ENCODE measurements at regions not wholly inside any gene's neighbourhood (a gene's known extent, or its start where the extent isn't known, plus 50 kb on each side); places are given as distances from the start of the nearest gene placed in this dataset.

- H3K27ac ChIP-seq (ENCODE audit: low read depth, low read length, severe bottlenecking), result no peak overlapping the region
- WGBS, 2 experiments (ENCODE audit: insufficient coverage in 2 of 2), result 85 to 87% methylated on average over 8 of the region's 9 CpGs
Observed at GRCh38 chr1:5662086-5662743, 330.0 kb downstream of the NPHP4 start.

DNA sequence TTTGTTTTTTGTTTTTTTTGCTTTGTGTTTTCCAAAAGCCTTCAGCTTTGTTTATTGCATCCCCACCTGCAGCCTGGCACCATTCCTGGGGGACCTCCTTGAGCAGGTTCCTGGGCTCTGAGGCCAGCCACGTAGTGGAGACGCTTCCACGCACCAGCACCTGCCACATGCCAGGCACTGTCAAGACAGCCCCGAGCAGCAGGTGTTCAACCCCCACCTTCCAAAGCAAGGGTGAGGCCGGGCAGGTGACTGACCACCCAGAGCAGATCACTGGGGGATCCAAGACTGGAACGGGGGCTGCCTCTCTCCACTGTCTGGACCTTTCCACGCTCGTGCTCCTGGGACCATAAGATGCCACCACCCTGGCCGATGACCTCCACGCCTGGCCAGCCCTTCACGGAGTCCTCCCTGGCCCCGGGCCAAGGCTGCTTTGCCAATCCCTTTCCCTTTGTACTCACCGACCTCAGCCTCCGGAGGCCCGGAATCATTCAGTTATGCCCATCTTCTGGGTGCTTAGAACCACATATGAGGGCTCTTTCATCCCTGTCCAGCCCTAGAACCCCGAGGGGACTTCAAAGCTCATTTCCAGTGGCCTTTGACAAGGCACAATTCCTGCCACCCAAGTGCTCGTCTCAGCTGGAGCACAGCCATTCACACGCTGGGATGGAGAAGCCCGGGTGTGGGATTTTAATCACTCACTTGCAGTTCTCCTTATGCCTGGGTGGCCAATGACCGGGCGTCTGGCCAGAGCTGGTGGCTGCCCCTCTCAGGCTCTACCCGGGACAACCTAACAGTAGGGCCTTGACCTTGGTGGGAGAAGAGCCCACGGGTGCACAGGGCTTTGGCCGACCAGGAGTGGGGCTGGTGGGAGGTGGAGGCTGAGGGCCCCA, 330.8 kb downstream of the NPHP4 start:
- Histone ChIP-seq H3K36me3 (ENCODE audit: control insufficient read depth, insufficient read depth, low read length) (no peaks in the 10 kb centered on the region), H3K9me3 (ENCODE audit: control insufficient read depth, low read length) (no peaks in the 10 kb centered on the region), H3K27ac (ENCODE audit: low read depth, low read length, severe bottlenecking) (no peak overlapping the region), H3K4me3 (ENCODE audit: extremely low read depth, insufficient read depth, low read length, poor library complexity, severe bottlenecking) (no peak overlapping the region), H3K4me1 (ENCODE audit: control insufficient read depth, insufficient read depth, low read length, poor library complexity, severe bottlenecking) (no peaks in the 10 kb centered on the region)
- 85 to 90% methylated on average over 21 to 22 of the region's 24 CpGs for WGBS, 2 experiments (ENCODE audit: insufficient coverage in 2 of 2)

More at GRCh38 chr1:5662086-5662743, 330.0 kb downstream of the NPHP4 start:
- no peak overlapping the region for H3K4me3 ChIP-seq (ENCODE audit: extremely low read depth, insufficient read depth, low read length, poor library complexity, severe bottlenecking)
- no peaks in the 10 kb centered on the region for H3K36me3 ChIP-seq (ENCODE audit: control insufficient read depth, insufficient read depth, low read length)
- no peaks in the 10 kb centered on the region for H3K9me3 ChIP-seq (ENCODE audit: control insufficient read depth, low read length)
- no peaks in the 10 kb centered on the region for H3K4me1 ChIP-seq (ENCODE audit: control insufficient read depth, insufficient read depth, low read length, poor library complexity, severe bottlenecking)

DNA sequence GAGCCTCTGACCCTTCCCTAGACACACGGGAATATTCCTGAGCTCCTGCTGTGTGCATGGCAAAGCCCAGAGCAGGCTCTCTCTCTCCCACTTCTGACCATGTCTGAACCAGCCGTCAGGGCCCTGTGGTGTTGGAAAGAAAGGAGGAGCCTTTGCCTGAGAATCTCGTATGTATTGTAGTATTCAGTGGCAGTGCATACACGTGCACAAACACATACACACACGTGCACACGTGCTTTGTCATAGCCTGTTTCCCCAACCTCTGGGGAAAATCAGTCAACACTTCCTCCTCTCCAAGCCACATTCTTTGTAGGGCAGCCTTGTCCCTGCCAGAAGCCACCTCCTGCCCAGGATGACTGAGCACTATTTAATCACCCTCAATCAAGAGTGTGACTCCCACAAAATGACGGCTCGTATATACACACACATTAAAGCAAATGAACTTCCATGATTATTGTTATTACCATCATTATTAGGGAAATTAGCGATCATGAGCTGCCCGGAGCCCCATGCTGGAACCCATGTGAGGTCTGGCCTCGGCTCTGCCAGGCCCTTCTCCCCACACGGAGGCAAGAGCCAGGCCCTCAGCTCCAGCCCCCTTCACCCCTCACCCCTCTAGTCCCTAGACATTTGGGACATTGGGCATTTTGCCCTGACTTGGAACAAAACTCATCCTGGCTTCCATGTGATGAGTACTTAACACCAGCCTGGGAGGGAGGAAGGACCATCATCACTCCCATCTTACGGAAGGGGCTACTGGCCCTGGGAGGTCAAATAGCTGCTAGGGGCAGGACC, 331.9 kb downstream of the NPHP4 start:
- H3K4me3 ChIP-seq (ENCODE audit: extremely low read depth, insufficient read depth, low read length, poor library complexity, severe bottlenecking), result no peak overlapping the region
- no peaks in the 10 kb centered on the region for H3K9me3 ChIP-seq (ENCODE audit: control insufficient read depth, low read length)
- no peaks in the 10 kb centered on the region for H3K4me1 ChIP-seq (ENCODE audit: control insufficient read depth, insufficient read depth, low read length, poor library complexity, severe bottlenecking)
- H3K27ac ChIP-seq (ENCODE audit: low read depth, low read length, severe bottlenecking), result no peak overlapping the region
- WGBS, 2 experiments (ENCODE audit: insufficient coverage in 2 of 2), result 72 to 82% methylated on average over 5 to 9 of the region's 13 CpGs
- H3K36me3 ChIP-seq (ENCODE audit: control insufficient read depth, insufficient read depth, low read length), result no peaks in the 10 kb centered on the region

DNA sequence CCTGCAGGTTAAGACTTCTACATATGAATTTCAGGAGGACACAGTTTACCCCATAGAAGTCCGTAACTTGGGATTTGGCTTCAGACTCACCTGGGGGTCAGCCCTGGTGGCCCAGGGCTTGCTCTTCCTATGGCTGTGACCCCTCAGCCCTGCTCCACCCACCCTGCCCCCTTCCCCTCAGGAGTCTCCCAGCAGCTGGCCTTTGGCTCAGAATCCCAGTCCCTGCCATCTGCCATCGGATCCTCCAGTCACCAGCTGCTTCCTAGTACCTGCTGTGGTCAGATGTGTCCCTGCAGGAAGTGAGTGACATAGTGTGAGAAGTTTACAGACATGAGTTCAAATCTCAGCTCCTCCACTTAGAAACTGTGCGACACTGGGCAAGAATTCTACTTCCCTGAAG, 332.6 kb downstream of the NPHP4 start:
- H3K27ac ChIP-seq (ENCODE audit: low read depth, low read length, severe bottlenecking), result no peak overlapping the region
- no peaks in the 10 kb centered on the region for H3K9me3 ChIP-seq (ENCODE audit: control insufficient read depth, low read length)
- no peaks in the 10 kb centered on the region for H3K4me1 ChIP-seq (ENCODE audit: control insufficient read depth, insufficient read depth, low read length, poor library complexity, severe bottlenecking)
- no peak overlapping the region for H3K4me3 ChIP-seq (ENCODE audit: extremely low read depth, insufficient read depth, low read length, poor library complexity, severe bottlenecking)
- 87 to 88% methylated on average over 2 of the region's 3 CpGs for WGBS, 2 experiments (ENCODE audit: insufficient coverage in 2 of 2)
- no peaks in the 10 kb centered on the region for H3K36me3 ChIP-seq (ENCODE audit: control insufficient read depth, insufficient read depth, low read length)

GRCh38 chr1:5658340-5659316, 333.6 kb downstream of the NPHP4 start:
- Histone ChIP-seq H3K9me3 (ENCODE audit: control insufficient read depth, low read length) (no peaks in the 10 kb centered on the region), H3K4me1 (ENCODE audit: control insufficient read depth, insufficient read depth, low read length, poor library complexity, severe bottlenecking) (no peaks in the 10 kb centered on the region), H3K27ac (ENCODE audit: low read depth, low read length, severe bottlenecking) (no peak overlapping the region), H3K4me3 (ENCODE audit: extremely low read depth, insufficient read depth, low read length, poor library complexity, severe bottlenecking) (no peak overlapping the region), H3K36me3 (ENCODE audit: control insufficient read depth, insufficient read depth, low read length) (no peaks in the 10 kb centered on the region)
- 80 to 92% methylated on average over 15 of the region's 16 CpGs for WGBS, 2 experiments (ENCODE audit: insufficient coverage in 2 of 2)

- WGBS, 2 experiments (ENCODE audit: insufficient coverage in 2 of 2), result 66 to 69% methylated on average over 16 to 18 of the region's 18 CpGs
- H3K36me3 ChIP-seq (ENCODE audit: control insufficient read depth, insufficient read depth, low read length), result no peaks in the 10 kb centered on the region
- peaks cover 7% of the 10 kb centered on the region for H3K4me1 ChIP-seq (ENCODE audit: control insufficient read depth, insufficient read depth, low read length, poor library complexity, severe bottlenecking)
- H3K9me3 ChIP-seq (ENCODE audit: control insufficient read depth, low read length), result no peaks in the 10 kb centered on the region
- peak overlapping the region; percentile 10 for H3K27ac ChIP-seq (ENCODE audit: low read depth, low read length, severe bottlenecking)
- H3K4me3 ChIP-seq (ENCODE audit: extremely low read depth, insufficient read depth, low read length, poor library complexity, severe bottlenecking), result no peak overlapping the region
Observed at GRCh38 chr1:5651964-5652821, 340.0 kb downstream of the NPHP4 start.

- H3K4me1 ChIP-seq (ENCODE audit: control insufficient read depth, insufficient read depth, low read length, poor library complexity, severe bottlenecking), result peaks cover 13% of the 10 kb centered on the region
- WGBS, 2 experiments (ENCODE audit: insufficient coverage in 2 of 2), result 84 to 88% methylated on average over 11 of the region's 11 CpGs
- no peaks in the 10 kb centered on the region for H3K9me3 ChIP-seq (ENCODE audit: control insufficient read depth, low read length)
- no peak overlapping the region for H3K4me3 ChIP-seq (ENCODE audit: extremely low read depth, insufficient read depth, low read length, poor library complexity, severe bottlenecking)
- no peaks in the 10 kb centered on the region for H3K36me3 ChIP-seq (ENCODE audit: control insufficient read depth, insufficient read depth, low read length)
- no peak overlapping the region for H3K27ac ChIP-seq (ENCODE audit: low read depth, low read length, severe bottlenecking)
Observed at GRCh38 chr1:5651473-5651872, 340.8 kb downstream of the NPHP4 start.

DNA sequence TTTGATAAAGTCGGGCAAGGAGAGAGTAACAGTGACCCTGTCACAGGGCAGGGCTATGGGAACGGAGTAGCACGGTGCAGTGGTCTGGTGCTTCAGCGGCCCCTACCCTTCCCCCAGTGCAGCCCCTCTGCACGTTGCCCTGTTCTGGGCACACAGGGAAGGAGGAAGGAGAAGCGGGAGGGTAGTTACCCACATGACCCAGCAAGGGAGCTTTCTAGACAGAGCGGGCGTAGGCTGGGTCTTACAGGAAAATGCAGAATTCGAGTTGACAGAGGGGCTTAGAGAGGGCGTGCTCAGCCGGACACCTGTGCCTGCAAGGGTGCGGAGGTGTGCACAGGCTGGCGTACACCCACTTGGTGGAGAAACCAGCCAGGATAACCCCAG, 341.2 kb downstream of the NPHP4 start:
- Histone ChIP-seq H3K36me3 (ENCODE audit: control insufficient read depth, insufficient read depth, low read length) (no peaks in the 10 kb centered on the region), H3K27ac (ENCODE audit: low read depth, low read length, severe bottlenecking) (no peak overlapping the region), H3K4me3 (ENCODE audit: extremely low read depth, insufficient read depth, low read length, poor library complexity, severe bottlenecking) (no peak overlapping the region), H3K4me1 (ENCODE audit: control insufficient read depth, insufficient read depth, low read length, poor library complexity, severe bottlenecking) (peaks cover 15% of the 10 kb centered on the region), H3K9me3 (ENCODE audit: control insufficient read depth, low read length) (no peaks in the 10 kb centered on the region)
- WGBS, 2 experiments (ENCODE audit: insufficient coverage in 2 of 2), result 88 to 90% methylated on average over 10 to 12 of the region's 13 CpGs

- H3K36me3 ChIP-seq (ENCODE audit: control insufficient read depth, insufficient read depth, low read length), result no peaks in the 10 kb centered on the region
- WGBS, 2 experiments (ENCODE audit: insufficient coverage in 2 of 2), result 93 to 94% methylated on average over 16 to 20 of the region's 22 CpGs
- peaks cover 5% of the 10 kb centered on the region for H3K9me3 ChIP-seq (ENCODE audit: control insufficient read depth, low read length)
- no peak overlapping the region for H3K27ac ChIP-seq (ENCODE audit: low read depth, low read length, severe bottlenecking)
- H3K4me3 ChIP-seq (ENCODE audit: extremely low read depth, insufficient read depth, low read length, poor library complexity, severe bottlenecking), result no peak overlapping the region
- peaks cover 15% of the 10 kb centered on the region for H3K4me1 ChIP-seq (ENCODE audit: control insufficient read depth, insufficient read depth, low read length, poor library complexity, severe bottlenecking)
Observed at GRCh38 chr1:5650283-5651026, 341.8 kb downstream of the NPHP4 start.

All from mesodermal cell (in vitro differentiated cells).